ENCODE measurements at regions not wholly inside any gene's neighbourhood (a gene's known extent, or its start where the extent isn't known, plus 50 kb on each side); places are given as distances from the start of the nearest gene placed in this dataset.

GRCh38 chr3:76038949-76039348 lies 253.6 kb upstream of the ZNF717 start:
- no peak overlapping the region for H3K27ac ChIP-seq (ENCODE audit: extremely low read depth, low read depth, low read length)
- POLR2A ChIA-PET = no interaction called here
- no peaks in the 10 kb centered on the region for H3K4me1 ChIP-seq (ENCODE audit: control insufficient read depth, insufficient read depth, low read length)
- H3K36me3 ChIP-seq (ENCODE audit: control insufficient read depth in 2 of 2, insufficient read depth in 1 of 2, low read length in 2 of 2) = no peaks in the 10 kb centered on the region
- no peak overlapping the region for H3K4me3 ChIP-seq (ENCODE audit: low read depth, low read length)
- H3K9me3 ChIP-seq (ENCODE audit: control insufficient read depth, insufficient read depth, low read depth, low read length) = no peaks in the 10 kb centered on the region
- TF ChIP-seq ZNF23 (tag by site-specific recombination; IDR thresholded peaks at IDR 0.05; ENCODE audit: borderline replicate concordance) = no peak
- no peak for TF ChIP-seq ZNF18 (tag by site-specific recombination; IDR thresholded peaks at IDR 0.05)
- TF ChIP-seq HIC1 (tag by site-specific recombination; IDR thresholded peaks at IDR 0.05) = no peak
- no peak for TF ChIP-seq ZNF16 (tag by site-specific recombination; IDR thresholded peaks at IDR 0.05; ENCODE audit: low read depth)
- no peak for TF ChIP-seq ZNF623 (tag by site-specific recombination; IDR thresholded peaks at IDR 0.05)
- TF ChIP-seq ZNF169 (tag by site-specific recombination; IDR thresholded peaks at IDR 0.05) = no peak
- TF ChIP-seq ZNF449 (tag by site-specific recombination; IDR thresholded peaks at IDR 0.05) = no peak
- TF ChIP-seq ZBTB17 (tag by site-specific recombination; IDR thresholded peaks at IDR 0.05) = no peak
- CTCF ChIA-PET = interaction anchor here (0.7 kb wide), 1 partner anchor 15 kb away, joined by 3 read pairs; no protein-coding TSS in a partner anchor

GRCh38 chr3:76039431-76039830 lies 254.1 kb upstream of the ZNF717 start:
- no peaks in the 10 kb centered on the region for H3K4me1 ChIP-seq (ENCODE audit: control insufficient read depth, insufficient read depth, low read length)
- no peaks in the 10 kb centered on the region for H3K36me3 ChIP-seq (ENCODE audit: control insufficient read depth in 2 of 2, insufficient read depth in 1 of 2, low read length in 2 of 2)
- no peak for TF ChIP-seq ZNF501 (tag by site-specific recombination; IDR thresholded peaks at IDR 0.05)
- TF ChIP-seq ZNF600 (tag by site-specific recombination; IDR thresholded peaks at IDR 0.05) = no peak
- no peak for TF ChIP-seq ZNF266 (tag by site-specific recombination; IDR thresholded peaks at IDR 0.05; ENCODE audit: low read depth)
- TF ChIP-seq ZNF112 (tag by site-specific recombination; IDR thresholded peaks at IDR 0.05) = no peak
- TF ChIP-seq BCL11A (tag by site-specific recombination; IDR thresholded peaks at IDR 0.05; ENCODE audit: low read depth) = no peak
- no peak for TF ChIP-seq SP3 (tag by site-specific recombination; IDR thresholded peaks at IDR 0.05)
- no peak overlapping the region for H3K4me3 ChIP-seq (ENCODE audit: low read depth, low read length)
- POLR2A ChIA-PET = no interaction called here
- no peaks in the 10 kb centered on the region for H3K9me3 ChIP-seq (ENCODE audit: control insufficient read depth, insufficient read depth, low read depth, low read length)
- H3K27ac ChIP-seq (ENCODE audit: extremely low read depth, low read depth, low read length) = no peak overlapping the region
- CTCF ChIA-PET = interaction anchor here (0.7 kb wide), 1 partner anchor 14 kb away, joined by 3 read pairs; no protein-coding TSS in a partner anchor

- H3K4me1 ChIP-seq (ENCODE audit: control insufficient read depth, insufficient read depth, low read length) = no peaks in the 10 kb centered on the region
- H3K36me3 ChIP-seq (ENCODE audit: control insufficient read depth in 2 of 2, insufficient read depth in 1 of 2, low read length in 2 of 2) = no peaks in the 10 kb centered on the region
- no peak overlapping the region for H3K4me3 ChIP-seq (ENCODE audit: low read depth, low read length)
- no peaks in the 10 kb centered on the region for H3K9me3 ChIP-seq (ENCODE audit: control insufficient read depth, insufficient read depth, low read depth, low read length)
- ChIA-PET CTCF (interaction anchor here (0.8 kb wide), 1 partner anchor 58 kb away, joined by 3 read pairs; no protein-coding TSS in a partner anchor), POLR2A (no interaction called here)
- no peak overlapping the region for H3K27ac ChIP-seq (ENCODE audit: extremely low read depth, low read depth, low read length)
- TF ChIP-seq GLI4 (tag by site-specific recombination; IDR thresholded peaks at IDR 0.05) (no peak), ZNF23 (tag by site-specific recombination; IDR thresholded peaks at IDR 0.05; ENCODE audit: borderline replicate concordance) (no peak), ZNF121 (tag by site-specific recombination; IDR thresholded peaks at IDR 0.05) (no peak), ZNF580 (tag by site-specific recombination; IDR thresholded peaks at IDR 0.05) (no peak), MEIS1 (CRISPR knock-in tag; IDR thresholded peaks at IDR 0.05; ENCODE audit: borderline replicate concordance) (no peak), SP3 (tag by site-specific recombination; IDR thresholded peaks at IDR 0.05) (no peak), GLIS1 (tag by site-specific recombination; IDR thresholded peaks at IDR 0.05) (no peak), ZNF510 (tag by site-specific recombination; IDR thresholded peaks at IDR 0.05; ENCODE audit: insufficient replicate concordance) (no peak), SP7 (tag by site-specific recombination; IDR thresholded peaks at IDR 0.05) (no peak), ZNF670 (tag by site-specific recombination; IDR thresholded peaks at IDR 0.05; ENCODE audit: low read depth) (no peak), ZBTB21 (tag by site-specific recombination; IDR thresholded peaks at IDR 0.05) (no peak), TSHZ1 (tag by site-specific recombination; IDR thresholded peaks at IDR 0.05; ENCODE audit: borderline replicate concordance) (no peak)
These were observed 255.6 kb upstream of the ZNF717 start for GRCh38 chr3:76040946-76041345.
